ENCODE measurements at regions not wholly inside any gene's neighbourhood (a gene's known extent, or its start where the extent isn't known, plus 50 kb on each side); places are given as distances from the start of the nearest gene placed in this dataset.

GRCh38 chr3:72092778-72093177 is 307.8 kb upstream of the PROK2 start:
- no peak for TF ChIP-seq POLR2A (IDR thresholded peaks at IDR 0.05)
- no peak for TF ChIP-seq CTCF (IDR thresholded peaks at IDR 0.05)

All from right lobe of liver (tissue), 4 donors.